ENCODE measurements at regions not wholly inside any gene's neighbourhood (a gene's known extent, or its start where the extent isn't known, plus 50 kb on each side); places are given as distances from the start of the nearest gene placed in this dataset.

DNA sequence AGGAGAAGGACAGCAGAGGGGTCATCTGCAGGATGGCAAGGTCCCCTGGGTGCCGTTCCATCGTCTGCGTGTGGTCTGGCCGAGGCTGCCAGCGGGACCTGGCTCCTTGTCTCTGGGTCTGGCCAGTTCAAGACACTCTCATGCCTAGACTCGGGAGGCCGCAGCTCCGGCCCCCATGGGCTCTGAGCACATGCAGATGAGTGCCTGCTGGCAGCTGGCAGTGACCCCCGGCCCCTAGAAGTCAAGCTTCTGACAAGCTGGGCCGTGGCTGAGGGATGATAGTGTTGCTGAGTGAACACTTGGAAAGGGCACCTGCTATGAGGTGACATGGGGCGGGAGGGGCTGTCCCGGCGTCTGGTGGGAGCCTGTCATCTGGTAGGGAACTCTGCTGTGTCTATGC is 1180.6 kb downstream of the BRD1 start:
- TF ChIP-seq CTCF (IDR thresholded peaks at IDR 0.05) = no peak
- TF ChIP-seq POLR2A (IDR thresholded peaks at IDR 0.05) = no peak
